GM19025 (cell line): ENCODE measurements at regions not wholly inside any gene's neighbourhood (a gene's known extent, or its start where the extent isn't known, plus 50 kb on each side); places are given as distances from the start of the nearest gene placed in this dataset.

Source experiments
- ATAC-seq: cut with Tn5 transposase; IDR thresholded peaks from one replicate; pipeline ENCODE4 v1.9.1; 2021; ENCODE audit warnings: mild to moderate bottlenecking, low read depth, moderate library complexity; ENCODE audit not compliant: unreplicated experiment

DNA sequence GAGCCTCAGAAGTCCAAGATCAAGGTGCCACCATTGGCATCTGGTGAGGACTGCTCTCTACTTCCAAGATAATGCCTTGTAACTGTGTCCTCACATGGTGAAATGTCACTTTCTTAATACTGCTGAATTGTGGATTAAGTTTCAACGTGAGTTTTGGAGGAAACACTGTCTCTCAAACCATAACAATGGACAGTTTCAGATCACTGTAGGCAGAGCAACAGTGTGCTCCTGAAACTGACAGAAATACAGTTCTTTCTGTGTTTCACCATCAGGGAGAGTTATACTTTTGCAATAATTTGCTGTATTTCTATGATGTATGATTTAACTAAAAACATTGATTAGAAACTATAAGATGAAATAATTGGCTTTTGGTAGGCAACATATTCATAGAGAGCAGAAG is 1780.5 kb upstream of the CDH6 start:
- no peak for ATAC-seq

DNA sequence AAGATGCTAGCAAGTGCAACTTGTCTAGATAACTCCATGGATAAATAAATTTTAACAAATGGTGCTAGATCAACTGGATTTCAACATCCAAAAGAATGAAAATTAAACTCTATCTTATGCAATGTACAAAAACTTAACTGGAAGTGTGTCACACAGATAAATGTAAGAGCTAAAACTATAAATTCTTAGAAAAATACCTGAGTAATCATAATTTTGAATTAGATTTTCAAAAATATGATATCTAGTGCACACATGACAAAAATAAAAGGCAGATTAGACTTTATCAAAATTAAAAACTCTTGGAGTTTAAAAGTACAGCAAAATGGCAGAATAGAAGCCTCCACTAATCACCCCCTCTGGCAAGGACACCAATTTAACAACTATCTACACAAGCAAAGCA is 1791.2 kb upstream of the CDH6 start:
- ATAC-seq, result no peak

DNA sequence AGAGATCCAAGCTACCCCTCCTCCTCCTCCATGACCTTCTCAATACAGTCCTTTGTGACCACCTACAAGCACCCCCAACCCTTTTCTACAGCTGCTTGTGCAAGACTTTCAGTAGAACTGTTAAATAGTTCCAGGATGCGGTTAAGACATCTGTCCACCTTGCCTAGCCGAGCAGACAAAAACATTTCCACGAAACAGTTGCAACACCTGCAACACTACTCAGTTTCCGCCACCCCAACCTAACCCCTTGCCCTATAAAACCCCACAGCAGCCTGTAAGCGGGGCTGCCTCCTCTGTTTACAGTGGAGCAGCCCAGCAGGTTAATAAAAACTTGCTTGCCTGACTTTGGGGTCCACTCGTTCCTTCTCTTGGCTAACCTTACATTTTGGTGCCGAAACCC is 1803.5 kb upstream of the CDH6 start:
- no peak for ATAC-seq

DNA sequence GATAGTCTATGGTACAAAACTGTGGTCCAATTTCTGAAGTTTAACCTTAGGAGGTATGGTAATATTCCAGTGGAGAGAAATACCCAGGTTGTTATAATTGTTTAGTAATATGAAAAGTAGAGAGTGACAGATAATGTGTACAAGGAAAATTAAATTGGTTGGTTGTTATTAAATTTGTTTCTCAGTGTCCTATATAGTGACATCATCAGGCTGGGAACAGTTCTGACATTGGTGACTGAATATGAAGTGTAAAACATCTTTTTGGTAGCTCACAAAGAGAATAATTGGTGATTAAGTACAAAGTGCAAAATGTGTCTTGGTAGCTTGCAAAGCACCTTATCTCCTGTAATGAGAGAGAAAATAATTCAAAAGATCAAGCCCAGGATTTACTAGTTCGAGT is 1806.1 kb upstream of the CDH6 start:
- ATAC-seq, result no peak

DNA sequence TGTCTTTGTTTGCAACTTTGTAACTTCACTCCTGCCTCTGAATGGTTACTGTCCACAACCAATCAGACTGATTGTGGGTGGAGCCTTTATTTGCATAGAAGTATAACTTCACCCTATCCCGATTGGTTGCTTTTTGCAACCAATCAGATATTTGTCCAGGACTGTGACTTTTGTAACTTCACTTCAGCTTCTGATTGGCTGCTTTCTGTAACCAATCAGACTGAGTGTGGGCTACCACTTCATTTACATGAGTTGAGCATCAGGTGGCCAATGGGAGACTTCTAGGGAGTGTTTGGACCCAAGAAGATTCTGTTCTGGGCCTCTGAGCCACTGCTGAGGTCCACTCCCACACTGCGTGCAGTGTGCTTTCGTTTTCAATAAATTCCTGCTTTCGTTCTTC is 1810.7 kb upstream of the CDH6 start:
- ATAC-seq, result no peak

DNA sequence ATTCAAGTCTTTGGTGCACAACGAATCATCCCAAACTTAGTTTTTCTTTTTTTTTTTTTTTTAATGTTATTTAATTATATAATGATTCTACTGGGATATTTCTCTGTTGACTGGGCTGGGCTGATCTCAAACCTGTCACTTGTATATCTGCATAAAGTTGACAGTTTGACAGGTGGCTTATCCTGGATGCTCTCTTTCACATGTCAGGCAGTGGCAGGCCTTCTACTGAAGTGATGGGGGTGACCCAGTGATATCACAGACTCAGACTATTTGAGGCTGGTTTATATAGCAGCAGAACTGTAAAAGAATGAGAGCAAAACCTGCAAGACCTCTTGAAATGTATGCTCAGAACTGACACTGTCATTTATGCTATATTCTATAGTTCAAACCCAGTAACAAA is 1813.5 kb upstream of the CDH6 start:
- ATAC-seq, result no peak

DNA sequence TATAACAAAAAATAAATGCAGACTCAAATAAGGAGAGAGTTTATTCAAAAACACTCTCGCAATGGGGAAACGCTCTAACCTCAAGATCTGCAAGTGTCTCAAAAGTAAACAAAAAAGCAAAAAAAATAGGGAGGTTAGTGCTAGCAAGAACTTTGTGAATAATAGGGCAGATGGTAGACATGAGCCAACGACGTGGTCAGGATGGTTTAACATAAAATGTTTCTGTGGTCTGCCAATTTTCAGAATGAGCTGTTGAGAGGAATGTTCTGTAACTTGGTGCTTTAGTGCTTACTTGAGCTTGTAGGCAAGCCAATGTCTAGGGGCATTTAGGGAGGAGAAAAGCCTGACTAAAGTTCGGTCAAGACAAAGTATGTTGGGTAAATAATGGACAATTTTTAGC is 1813.9 kb upstream of the CDH6 start:
- no peak for ATAC-seq

DNA sequence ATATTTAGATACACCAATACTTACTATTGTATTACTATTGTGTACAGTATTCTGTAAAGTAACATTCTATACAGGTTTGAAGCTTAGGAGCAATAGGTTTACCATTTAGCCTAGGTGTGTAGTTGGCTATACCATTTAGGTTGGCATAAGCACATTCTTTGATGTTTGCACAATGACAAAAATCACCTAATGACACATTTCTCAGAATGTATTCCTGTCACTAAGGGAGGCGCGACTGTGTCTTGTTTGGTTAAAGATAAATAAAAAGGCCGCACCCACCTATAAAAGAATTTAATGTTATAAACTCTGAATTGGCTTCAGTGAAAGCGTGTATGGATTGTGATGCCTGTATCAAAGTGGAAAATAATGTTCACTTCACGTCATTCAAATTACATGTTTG is 1815.4 kb upstream of the CDH6 start:
- ATAC-seq, result no peak

DNA sequence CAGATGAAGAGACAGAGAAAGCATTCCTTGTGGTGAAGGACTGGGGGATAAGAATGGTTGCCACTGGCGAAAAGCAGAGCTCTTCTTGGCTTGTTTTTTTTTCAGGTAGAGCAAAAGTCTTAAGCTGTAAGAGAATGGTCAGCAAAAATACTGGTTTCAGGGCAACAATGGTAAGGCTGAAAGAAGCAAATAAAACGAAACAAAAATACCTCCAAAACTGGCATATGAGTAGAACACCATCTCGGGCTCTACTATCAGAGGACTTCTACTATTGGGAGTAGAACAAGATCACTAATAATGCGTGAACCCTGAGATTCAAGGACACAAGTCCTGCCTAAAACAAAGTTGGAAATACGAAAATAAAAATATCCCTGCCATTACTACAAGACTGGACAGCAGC is 1823.2 kb upstream of the CDH6 start:
- no peak for ATAC-seq

DNA sequence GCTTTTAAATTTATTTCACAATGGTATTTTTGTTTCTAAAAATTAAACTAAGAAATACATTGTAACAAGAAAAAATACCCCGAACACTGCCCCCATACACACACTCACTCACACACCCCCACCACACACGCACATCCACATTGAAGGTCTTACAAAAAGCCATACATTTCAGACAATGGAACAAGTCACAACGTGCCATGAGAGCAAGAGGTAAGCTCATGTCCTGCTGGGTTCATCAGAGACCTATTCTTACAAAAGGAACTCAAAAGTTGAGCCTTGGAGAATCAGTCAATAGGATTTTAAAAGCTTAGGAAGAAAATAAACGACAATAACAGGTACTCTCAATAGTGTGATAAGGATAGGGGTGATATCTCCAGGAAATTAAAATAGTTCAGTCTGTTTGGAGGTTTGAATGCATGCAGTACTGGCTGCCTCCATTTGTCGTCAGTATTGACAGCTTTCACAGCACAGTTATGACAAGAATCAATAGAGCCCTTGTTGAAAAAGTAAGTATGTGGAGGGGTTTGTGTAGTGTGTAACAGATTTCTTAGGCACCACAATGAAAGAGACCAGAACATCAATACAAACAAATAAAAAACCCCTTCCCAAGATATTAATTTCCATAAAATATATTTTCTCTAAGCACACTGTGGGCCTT is 1826.2 kb upstream of the CDH6 start:
- no peak for ATAC-seq

DNA sequence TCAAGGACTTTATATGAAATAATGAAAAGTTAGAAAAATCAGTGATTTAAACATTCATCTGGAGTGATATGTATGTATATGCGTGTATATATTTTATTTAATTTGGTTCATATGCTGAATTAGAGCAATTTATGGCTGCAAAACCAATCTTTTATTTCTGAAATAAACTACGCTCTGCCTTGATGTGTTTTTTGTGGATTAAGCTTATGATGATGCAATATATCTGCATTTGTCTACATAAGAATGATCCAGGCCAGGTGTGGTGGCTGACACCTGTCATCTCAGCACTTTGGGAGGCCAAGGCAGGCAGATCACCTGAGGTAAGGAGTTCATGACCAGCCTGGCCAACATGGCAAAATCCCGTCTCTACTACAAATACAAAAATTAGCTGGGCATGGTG is 1842.3 kb upstream of the CDH6 start:
- no peak for ATAC-seq

DNA sequence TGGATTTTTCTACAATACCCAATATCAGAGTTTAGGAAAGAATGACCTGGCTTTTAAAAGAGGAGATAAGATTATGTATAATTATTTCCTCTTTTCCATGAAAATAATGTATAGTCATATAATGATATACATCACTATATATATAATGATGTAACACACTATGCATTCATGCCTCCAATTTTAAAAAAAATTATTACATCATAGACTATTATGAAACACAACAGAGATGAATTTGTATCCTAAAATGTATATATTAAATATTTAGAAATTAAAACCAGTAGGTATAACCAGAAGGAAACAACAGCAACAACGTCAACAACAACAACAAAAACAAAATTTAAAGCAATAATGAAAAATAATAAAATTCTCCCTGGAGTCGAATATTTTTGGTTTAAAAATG is 1856.5 kb upstream of the CDH6 start:
- ATAC-seq, result no peak

DNA sequence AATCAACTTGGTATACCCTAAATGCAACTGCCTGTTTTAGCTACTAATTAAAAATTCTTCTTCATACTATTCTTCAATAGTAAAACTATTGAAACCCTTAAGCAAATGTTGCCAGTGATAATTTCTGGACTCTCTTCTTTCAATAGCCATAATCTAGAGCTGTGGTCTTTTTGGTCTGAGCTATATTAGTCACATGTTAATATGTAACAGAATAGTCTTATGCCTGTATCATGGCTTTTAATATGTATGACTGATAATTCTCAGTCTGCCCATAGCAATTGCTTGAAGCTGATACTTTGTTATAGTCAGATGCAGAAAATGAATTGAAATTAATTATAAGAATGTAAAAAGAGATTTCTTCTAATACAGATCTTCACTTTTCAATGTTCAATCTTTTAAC is 1871.9 kb upstream of the CDH6 start:
- ATAC-seq, result no peak

DNA sequence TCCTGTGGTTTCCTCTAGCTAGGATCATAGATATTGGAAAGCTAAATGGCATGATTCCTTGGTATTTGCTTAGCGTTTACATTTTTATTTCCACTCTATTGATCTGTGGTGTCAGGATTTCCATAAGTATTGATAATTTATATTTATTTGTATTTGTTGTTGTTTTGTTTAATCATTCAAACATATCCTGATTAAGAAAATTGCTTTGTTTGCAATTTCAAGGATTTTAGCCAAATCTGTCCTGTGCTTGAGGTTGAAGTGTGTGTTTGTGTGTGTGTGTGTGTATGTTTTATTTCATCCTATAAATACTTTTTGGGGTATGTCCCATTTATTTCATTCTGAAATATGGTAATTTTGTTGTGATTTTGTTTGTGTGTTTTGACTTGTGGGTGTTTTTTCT is 1884.1 kb upstream of the CDH6 start:
- ATAC-seq, result no peak

DNA sequence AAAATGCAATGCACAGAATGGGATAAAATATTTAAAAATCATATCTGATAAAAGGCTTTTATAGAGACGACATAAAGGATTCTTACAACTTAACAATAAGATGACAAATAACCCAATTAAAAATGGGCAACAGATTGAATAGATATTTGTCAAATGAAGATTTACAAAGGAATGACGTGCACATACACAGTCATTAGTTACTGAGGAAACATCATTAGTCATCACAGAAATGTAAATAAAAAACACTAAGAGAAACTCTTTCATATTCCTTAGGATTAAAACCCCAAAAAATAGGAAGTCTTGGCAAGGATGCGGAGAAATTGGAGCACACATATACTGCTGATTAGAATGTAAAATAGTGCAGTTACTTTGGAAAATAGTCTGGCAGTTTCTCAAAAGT is 1886.0 kb upstream of the CDH6 start:
- ATAC-seq, result no peak

DNA sequence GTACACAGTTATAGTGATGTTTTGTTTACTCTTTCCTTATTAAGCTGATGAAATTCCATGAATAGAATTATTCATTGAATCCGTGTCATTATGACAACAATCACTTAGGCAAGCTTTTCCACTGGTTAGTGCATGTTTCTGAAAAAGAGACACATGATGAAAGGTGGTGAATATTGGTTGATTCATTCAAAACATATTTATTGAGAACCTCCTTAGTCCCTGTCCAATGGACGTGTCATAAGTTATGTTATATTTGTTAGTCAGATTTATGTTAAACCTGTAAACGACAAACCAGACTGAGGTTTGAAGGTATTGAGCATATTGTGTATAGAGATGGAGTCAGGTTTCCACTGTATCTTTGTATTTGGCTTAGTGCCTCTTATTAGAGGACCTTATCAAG is 1888.9 kb upstream of the CDH6 start:
- ATAC-seq, result no peak

DNA sequence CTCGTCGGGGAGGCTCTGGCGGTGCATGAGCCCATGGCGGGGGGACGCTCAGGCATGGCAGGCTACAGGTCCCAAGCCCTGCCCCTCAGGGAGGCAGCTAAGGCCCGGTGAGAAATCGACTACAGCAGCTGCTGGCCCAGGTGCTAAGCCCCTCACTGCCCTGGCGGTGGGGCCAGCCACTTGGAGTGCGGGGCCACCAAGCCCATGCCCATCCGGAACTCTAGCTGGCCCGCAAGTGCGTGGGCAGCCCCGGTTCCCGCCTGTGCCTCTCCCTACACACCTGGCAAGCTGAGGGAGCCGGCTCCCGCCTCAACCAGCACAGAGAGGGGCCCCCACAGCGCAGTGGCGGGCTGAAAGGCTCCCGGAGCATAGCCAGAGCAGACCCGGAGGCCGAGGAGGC is 1896.9 kb upstream of the CDH6 start:
- no peak for ATAC-seq

DNA sequence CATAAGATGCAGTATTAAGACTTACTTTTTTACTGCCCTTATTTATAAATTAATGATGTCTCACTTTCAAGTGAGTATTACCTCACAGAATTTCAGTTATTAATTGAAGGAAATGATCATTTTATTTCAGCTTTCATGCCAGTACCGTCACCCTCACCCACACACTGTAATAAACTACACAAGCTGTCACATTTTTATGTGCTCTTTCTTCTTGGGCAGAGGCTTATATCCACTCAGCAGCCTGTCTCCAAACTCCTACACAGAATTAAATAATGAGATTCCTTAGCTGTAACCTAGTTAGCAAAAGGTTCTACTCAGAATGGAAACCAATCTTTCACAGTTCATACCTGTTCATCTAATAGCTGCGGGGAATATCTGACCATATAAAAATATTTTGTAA is 1915.8 kb upstream of the CDH6 start:
- no peak for ATAC-seq

DNA sequence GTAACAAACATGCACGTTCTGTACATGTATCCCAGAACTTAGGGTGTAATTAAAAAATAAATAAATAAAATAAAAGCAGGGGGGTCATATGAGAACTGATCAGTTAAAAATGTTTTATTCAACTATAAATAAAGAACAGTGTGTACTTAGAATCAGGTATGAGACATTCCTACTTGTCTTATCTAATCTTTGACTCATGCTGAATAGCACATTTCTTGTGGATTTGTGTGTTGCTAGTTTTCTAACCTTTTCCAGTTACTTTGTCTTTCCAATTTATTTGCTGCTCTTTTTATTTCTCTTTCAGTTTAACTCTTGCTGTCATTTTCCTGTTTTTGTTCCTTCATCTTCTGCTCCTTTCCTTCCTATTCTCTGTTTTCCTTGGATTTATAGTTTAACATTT is 1917.1 kb upstream of the CDH6 start:
- no peak for ATAC-seq

DNA sequence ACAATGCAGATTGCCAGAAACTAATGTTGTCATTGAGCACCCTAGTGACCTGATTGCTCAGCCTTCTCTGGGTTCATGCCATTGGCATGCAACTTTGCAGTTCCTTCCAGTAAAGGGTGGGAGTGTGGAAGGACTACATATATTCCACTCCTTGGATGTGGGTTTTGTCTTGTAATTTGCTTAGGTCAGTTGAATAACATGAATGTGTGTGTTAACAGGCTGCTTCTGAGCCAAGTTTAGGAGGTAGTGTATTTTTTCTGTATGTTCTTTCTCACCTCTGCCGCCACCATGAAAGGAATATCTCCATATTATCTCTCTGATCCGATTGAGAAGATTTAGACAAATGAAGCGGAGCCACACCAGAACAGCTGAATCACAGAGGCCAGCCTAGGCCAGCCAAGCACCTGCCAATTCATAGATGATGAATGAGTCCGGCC is 1929.6 kb upstream of the CDH6 start:
- ATAC-seq, result no peak

DNA sequence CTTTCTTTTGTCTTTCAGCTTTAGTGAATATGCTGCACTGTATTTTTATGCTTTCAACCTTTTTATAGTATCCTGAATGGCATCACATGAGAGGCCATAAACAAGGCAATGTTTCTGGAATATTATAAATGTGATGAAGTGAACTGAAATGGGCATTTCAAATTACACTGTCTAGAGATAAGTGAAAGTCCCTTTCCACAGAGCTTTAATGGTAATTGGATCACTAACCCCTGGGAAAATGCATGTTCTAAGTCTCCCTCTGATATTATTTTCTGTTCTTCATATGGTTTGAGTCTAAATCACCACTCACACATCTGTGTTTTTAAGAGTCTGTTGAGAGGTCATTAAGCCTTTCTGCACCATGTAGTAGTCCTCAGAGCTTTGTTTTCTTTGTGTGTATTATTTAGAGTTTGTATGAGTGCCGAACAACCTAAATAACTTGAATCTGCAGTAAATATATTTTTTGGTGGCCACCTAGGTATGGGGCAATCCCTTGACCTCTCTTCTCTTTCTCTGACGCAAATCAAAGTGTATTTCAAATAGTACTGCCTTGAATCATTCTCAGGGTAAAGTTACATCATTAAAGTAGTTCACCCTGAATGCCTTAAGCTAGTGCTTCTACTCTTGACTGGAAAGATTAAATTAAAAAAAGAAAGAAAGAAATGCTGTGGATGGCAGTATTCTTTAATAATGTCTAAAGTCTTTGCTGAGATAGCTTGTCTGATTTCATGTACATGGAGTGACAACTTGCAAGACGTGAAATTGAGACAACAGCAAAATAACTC is 1931.0 kb upstream of the CDH6 start:
- no peak for ATAC-seq

DNA sequence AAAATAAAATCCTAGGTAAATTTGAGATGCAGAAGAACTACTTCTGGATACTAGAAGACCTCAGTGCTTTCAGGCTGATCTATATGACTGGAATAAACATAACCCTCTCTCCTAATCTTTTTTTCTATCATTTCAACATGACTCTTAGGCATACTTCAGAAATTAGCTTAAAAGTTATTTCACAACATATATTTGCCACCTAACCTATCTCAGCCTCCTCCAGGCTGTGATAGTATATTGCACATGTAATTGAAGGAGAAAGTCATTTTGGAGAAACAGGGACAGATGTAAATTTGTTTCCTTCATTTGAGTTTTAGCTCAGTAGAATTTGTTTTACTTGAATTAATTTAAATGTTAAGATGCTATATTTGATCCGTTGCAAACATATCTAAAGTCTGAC is 1932.3 kb upstream of the CDH6 start:
- ATAC-seq, result no peak
